Lower leg skin (tissue), 4 donors: ENCODE measurements at regions not wholly inside any gene's neighbourhood (a gene's known extent, or its start where the extent isn't known, plus 50 kb on each side); places are given as distances from the start of the nearest gene placed in this dataset.

Experiments used
- DNase-seq, 2 donors: peaks; one replicate each; pipeline ENCODE4 v3.0.0-alpha.2; 2019; ENCODE audit warnings: low spot score in 2 of 2
- H3K4me3 ChIP-seq: fragments of 200-600 bp; sonication (generic); 2 replicates; pipeline ENCODE4 v1.5.1; 2017; ENCODE audit warnings: mild to moderate bottlenecking, low read depth; ENCODE audit not compliant: poor library complexity, severe bottlenecking
- POLR2A ChIP-seq, 2 donors: fragments of 450-650 bp; IDR thresholded peaks; one replicate each; pipeline ENCODE4 v1.6.1; 2016 to 2017; ENCODE audit warnings: antibody characterized with exemption in 2 of 2, mild to moderate bottlenecking in 1 of 2, moderate library complexity in 1 of 2
- WGBS, 2 donors: methylation state at CpG; one replicate each; pipeline ENCODE4 v1.1.5; 2018; 5-methylcytosine and 5-hydroxymethylcytosine counted together
- intact Hi-C: fragments of 100-400 bp; cut with DNase I; formaldehyde crosslinking; loops from one replicate; pipeline ENCODE4 v1.15.0; 2023; ENCODE audit warnings: low total_unique reads
- TF ChIP-seq, protein P1 (sequence below), 3 donors: fragments of 450-650 bp; IDR thresholded peaks; one replicate each; pipeline ENCODE4 v1.5.1; 2016; ENCODE audit warnings: antibody characterized with exemption in 3 of 3, mild to moderate bottlenecking in 3 of 3, moderate library complexity in 2 of 3

DNA sequence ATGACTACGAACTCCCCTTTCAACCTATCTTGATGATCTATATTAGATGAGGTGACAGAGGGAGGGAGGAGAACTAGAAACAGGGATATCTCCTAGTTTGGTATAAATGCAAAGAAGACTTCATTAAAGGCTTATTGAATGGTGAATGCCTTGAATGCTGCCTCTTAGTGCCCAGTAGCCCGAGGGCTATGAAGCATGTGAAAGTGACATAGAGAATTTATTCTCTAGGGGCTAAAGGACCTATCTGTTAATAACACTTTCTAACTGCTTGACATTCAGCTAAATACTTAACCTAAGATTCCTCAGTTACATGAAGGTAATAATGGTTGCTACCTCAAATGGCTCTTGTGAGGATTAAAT is 764.1 kb downstream of the LTN1 start:
- TF ChIP-seq POLR2A (IDR thresholded peaks at IDR 0.05) = no peak
- TF ChIP-seq, protein P1, sequence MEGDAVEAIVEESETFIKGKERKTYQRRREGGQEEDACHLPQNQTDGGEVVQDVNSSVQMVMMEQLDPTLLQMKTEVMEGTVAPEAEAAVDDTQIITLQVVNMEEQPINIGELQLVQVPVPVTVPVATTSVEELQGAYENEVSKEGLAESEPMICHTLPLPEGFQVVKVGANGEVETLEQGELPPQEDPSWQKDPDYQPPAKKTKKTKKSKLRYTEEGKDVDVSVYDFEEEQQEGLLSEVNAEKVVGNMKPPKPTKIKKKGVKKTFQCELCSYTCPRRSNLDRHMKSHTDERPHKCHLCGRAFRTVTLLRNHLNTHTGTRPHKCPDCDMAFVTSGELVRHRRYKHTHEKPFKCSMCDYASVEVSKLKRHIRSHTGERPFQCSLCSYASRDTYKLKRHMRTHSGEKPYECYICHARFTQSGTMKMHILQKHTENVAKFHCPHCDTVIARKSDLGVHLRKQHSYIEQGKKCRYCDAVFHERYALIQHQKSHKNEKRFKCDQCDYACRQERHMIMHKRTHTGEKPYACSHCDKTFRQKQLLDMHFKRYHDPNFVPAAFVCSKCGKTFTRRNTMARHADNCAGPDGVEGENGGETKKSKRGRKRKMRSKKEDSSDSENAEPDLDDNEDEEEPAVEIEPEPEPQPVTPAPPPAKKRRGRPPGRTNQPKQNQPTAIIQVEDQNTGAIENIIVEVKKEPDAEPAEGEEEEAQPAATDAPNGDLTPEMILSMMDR (IDR thresholded peaks at IDR 0.05) = no peak
- 83 to 92% methylated on average over 2 of the region's 2 CpGs for WGBS, 2 donors
- no peak overlapping the region for H3K4me3 ChIP-seq
- no peak for DNase-seq
- intact Hi-C loops = no loop called here

DNA sequence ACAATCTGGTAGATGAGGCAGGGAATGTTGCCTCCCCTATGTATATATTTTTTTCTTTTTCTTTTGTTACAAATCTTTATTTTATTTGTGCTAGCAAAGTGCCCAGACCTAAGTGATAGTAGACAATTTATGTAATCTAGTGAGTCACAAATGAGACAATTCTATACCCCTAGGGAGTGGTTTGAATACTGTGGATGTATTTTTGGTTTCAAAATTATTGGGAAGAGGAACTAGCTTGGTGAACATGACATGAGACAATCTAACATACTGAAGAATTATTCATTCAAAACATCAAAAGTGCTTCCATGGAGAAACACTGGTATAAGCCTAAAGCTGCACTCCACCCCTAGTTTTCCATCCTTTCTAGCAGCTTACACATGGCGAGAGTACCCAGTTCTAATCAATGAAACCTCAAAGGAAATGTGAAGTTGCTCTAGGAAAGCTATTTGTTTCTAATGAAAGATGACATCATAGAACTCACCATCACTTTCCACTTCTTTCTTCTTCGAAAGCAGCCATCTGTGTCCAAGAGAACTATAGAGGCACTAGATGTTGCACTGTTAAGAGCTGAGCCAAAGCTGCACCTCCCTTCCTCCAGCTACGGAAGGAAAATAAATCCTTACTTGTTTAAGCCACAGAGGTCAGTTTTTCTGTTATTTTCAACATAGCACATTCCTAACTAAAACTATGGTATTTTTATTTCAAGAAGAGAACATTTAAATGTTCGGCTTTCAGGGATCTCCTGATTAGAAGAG is 764.6 kb downstream of the LTN1 start:
- 67 to 74% methylated on average over 4 of the region's 4 CpGs for WGBS, 2 donors
- intact Hi-C loops = no loop called here
- TF ChIP-seq, protein P1 (IDR thresholded peaks at IDR 0.05) = no peak
- TF ChIP-seq POLR2A (IDR thresholded peaks at IDR 0.05) = no peak

GRCh38 chr21:28226563-28226962 is 766.1 kb downstream of the LTN1 start:
- 88 to 94% methylated on average over 2 of the region's 2 CpGs for WGBS, 2 donors
- no peak for DNase-seq
- no peak overlapping the region for H3K4me3 ChIP-seq
- TF ChIP-seq POLR2A (IDR thresholded peaks at IDR 0.05) = no peak
- TF ChIP-seq, protein P1 (IDR thresholded peaks at IDR 0.05) = no peak
- intact Hi-C loops = no loop called here

More for the DNA sequence above, 764.6 kb downstream of the LTN1 start:
- DNase-seq = no peak
- H3K4me3 ChIP-seq = no peak overlapping the region

- WGBS, 2 donors = 63 to 79% methylated on average over 6 of the region's 6 CpGs
- intact Hi-C loops = no loop called here
- DNase-seq = no peak
- TF ChIP-seq, protein P1 (IDR thresholded peaks at IDR 0.05) = no peak
- no peak overlapping the region for H3K4me3 ChIP-seq
Observed at GRCh38 chr21:28224191-28224726, 768.4 kb downstream of the LTN1 start.

DNA sequence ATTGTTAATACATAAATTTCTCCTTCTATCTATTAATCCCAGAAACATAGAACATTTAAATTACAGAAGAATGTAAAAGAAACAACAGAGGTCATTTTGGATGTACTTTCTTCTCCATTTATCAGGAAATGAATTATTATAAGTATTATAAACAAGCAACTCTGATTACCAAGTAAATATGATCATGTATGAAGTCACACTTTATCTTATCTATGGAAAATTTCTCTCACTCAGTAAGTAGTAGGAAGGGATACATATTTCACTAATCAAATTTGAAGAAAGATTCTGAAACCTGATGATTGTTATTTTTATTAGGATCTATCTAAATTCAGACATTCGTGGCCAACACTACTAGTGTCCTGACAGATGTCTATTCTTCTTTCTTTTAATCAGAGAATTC is 770.7 kb downstream of the LTN1 start:
- TF ChIP-seq, protein P1 (IDR thresholded peaks at IDR 0.05) = no peak
- no peak for TF ChIP-seq POLR2A (IDR thresholded peaks at IDR 0.05)
- no peak for DNase-seq
- H3K4me3 ChIP-seq = no peak overlapping the region
- WGBS, 2 donors = 89 to 94% methylated on average over 1 of the region's 1 CpG
- intact Hi-C loops = no loop called here

DNA sequence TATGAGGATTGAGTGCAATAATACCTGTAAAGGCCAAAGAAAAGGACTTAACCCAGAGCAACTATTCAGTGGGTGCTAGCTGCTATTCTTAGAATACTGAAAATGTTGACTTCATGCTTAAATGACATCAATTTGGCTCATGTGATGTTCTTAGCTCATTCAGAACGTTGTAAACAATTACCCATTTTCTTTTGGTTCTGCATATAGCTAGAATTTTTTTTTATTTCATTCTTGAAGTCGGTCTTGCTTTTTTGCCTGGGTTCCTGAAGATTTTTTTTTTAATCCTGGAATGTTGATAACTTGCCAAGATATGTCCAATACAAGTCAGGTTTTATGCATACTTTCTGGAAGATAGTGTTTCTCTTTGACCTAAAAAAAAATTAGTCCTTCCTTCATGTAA is 772.0 kb downstream of the LTN1 start:
- TF ChIP-seq, protein P1 (IDR thresholded peaks at IDR 0.05) = no peak
- TF ChIP-seq POLR2A (IDR thresholded peaks at IDR 0.05) = no peak
- intact Hi-C loops = no loop called here
- WGBS, 2 donors = 22 to 36% methylated on average over 2 of the region's 2 CpGs
- no peak overlapping the region for H3K4me3 ChIP-seq
- no peak for DNase-seq
